Right forelimb (tissue), 1 donor: ENCODE measurements at regions not wholly inside any gene's neighbourhood (a gene's known extent, or its start where the extent isn't known, plus 50 kb on each side); places are given as distances from the start of the nearest gene placed in this dataset.
"Not testable (repeated sequence)": the region's sequence is repeated elsewhere in the genome, so short reads cannot be mapped to it uniquely, and the experiment has no call there.

Experiments
- DNase-seq: peaks from one replicate; pipeline ENCODE4 v3.0.0-alpha.2; 2018

- no peak for DNase-seq
Observed at GRCh38 chr10:2887391-2888070, 179.8 kb upstream of the PFKP start.

DNA sequence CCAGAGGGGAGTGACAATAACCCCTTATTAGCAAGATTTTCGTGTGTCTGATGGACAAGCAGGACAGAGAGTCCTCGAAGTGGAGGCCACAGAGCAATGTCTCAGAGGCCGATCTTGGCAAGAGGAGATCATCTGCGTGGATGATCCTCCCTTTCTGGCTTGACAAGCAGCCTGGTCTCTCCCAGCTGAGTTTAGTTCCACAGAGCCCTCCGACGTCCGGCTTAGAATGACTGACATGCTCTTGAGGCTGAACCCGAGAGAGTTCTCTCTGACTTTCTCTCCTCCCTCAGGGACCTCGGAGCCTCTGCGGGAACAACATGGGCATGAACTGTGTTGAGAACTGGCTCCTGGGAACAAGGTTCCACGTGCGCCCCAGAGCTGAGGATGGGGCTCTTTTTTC, 180.7 kb upstream of the PFKP start:
- DNase-seq, result no peak

- DNase-seq, result no peak
Observed at GRCh38 chr10:2885288-2886278, 181.8 kb upstream of the PFKP start.

DNA sequence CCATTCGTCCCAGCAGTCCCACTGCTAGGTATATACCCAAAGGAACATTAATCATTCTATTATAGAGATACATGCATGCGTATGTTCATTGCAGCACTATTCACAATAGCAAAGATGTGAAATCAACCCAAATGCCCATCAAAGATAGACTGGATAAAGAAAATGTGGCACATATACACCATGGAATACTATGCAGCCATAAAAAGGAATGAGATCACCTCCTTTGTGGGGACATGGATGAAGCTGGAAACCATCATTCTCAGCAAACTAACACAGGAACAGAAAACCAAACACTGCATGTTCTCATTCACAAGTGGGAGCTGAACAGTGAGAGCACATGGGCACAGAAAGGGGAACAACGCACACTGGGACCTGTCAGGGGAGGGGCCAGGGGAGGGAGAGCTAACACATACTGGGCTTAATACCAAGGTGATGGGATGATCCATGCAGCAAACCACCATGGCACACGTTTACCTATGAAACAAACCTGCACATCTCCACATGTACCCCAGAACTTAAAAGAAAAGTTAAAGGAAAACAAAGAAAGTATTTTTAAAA, 183.3 kb upstream of the PFKP start:
- not testable (repeated sequence) for DNase-seq

- no peak for DNase-seq
Observed at GRCh38 chr10:2883238-2883637, 184.1 kb upstream of the PFKP start.

GRCh38 chr10:2882628-2883027, 184.7 kb upstream of the PFKP start:
- DNase-seq, result no peak

DNA sequence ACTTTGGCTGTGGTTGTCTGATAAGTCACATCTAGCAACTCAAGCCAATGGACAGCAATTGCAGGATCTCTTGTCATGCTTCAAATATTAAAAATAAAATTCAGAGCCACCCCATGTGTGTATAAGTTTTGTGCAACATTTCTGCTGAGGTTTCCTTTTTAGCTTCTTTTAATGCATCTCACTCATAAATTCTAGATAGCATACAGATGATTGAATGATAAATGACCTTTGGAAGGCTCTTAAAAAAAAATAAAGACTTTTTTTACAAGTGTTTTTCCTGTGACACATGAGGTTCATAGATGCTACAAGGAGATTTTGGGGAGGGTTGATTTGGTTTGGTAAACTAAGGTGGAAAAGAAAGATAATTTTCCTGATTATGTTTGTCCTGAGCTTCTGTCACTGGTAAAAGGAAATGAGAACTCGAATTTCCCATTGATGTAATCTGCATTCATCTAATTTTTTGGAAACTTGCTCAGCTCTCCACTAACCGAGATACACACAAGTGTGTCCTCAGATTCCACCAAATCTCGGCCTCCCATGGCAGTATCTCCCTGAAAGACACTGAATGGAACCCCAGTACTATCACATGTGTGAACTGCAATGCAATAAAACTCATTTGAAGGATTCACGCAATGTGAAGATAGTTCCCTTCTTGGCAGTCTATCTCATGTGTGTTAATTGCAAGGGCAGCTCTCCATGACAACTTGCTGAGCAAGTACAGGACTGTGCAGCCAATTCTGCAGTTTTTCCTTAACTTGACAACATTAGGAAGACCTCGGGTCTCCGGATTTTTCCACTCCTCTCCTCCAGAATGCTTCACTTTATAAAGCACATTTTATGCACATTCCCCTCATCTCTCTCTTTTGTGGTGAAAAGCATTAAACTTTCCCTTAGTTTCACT, 185.4 kb upstream of the PFKP start:
- no peak for DNase-seq

GRCh38 chr10:2880050-2880449, 187.3 kb upstream of the PFKP start:
- not testable (repeated sequence) for DNase-seq

- no peak for DNase-seq
Observed at GRCh38 chr10:2878818-2879217, 188.5 kb upstream of the PFKP start.

GRCh38 chr10:2876032-2876431, 191.3 kb upstream of the PFKP start:
- no peak for DNase-seq

- DNase-seq, result no peak
Observed at GRCh38 chr10:2874963-2875362, 192.4 kb upstream of the PFKP start.

DNA sequence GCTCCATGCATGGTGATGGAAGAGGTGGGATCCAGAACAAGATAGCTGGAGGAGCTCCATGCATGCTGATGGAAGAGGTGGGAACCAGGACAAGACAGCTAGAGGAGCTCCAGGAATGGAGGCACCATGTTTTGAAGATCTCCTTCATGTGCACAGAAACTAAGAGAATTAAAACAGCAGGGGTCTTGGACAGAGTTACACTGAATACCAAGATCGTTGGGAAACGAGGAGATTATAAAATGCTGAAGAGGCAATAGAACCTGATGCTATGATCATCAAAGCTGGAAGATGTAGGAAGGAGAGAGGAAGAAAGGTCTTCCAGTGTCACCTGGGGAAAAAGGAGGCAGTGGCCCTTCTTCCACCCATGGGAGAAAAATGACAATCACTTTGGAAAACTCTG, 193.6 kb upstream of the PFKP start:
- no peak for DNase-seq

GRCh38 chr10:2871673-2872219, 195.6 kb upstream of the PFKP start:
- no peak for DNase-seq

DNA sequence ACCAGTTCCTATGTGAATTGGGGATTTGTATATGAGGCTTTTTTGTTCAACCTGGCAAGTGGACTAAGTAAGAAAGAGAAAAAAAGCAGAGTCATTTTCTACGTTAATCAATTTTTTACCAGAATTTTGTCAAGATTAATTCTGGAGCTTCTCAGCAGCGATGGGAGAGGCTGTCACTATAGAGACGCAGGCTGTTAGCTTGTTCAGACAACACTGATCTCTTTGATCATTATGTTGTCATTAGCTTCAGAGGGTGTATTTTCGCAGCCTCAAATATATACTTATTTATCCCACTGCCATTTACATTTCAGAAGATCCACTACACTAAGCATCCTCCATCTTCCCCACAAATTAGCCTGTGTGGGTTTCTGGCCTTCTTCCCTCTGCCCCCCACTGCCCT, 196.7 kb upstream of the PFKP start:
- DNase-seq, result no peak

DNA sequence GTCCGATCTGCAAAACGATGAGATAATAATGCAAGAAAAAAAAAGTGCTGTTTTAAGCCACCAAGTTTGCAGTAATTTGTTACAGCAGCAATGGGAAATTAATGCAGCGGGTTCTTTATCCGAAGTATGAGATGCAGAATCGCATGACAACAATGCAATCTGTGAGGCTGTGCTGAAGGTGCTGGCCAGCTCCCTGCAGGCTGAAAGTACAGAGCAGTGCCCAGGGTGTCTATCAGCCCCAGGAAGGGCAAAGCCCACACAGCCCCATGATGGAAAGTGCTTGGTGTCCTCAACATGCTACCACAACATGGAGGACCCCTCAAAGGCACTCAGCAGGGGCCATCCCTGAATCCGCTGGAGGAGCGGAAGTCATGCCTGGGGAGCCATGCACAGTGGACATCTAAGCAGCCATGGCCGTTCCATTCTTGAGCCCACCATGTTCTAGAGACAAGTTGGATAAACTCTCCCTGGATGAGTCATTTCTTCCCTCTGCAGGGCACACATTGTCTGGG, 199.5 kb upstream of the PFKP start:
- DNase-seq, result no peak

- DNase-seq, result no peak
Observed at GRCh38 chr10:2866569-2866968, 200.8 kb upstream of the PFKP start.

GRCh38 chr10:2861632-2862210, 205.6 kb upstream of the PFKP start:
- DNase-seq, result no peak

GRCh38 chr10:2858452-2858851, 208.9 kb upstream of the PFKP start:
- DNase-seq, result no peak

DNA sequence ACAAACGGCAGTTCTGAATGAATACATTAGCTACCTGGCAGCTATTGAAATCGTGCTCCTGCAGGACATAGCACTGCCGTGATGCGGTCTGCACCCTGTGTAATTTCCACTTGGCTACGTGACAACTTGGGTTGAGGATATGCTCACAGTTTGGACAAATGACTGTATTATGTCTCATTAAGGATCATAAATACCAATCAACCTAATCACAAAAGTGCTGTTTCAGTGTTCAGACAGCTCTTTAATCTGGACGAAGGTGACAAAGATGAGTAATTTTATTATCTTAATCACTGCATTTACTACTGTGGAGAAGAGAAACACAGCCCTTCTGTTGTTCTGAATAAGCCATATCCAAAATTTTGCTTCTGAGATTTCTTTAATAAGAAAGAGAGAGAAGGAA, 210.8 kb upstream of the PFKP start:
- no peak for DNase-seq

- DNase-seq, result no peak
Observed at GRCh38 chr10:2852574-2853323, 214.6 kb upstream of the PFKP start.

- DNase-seq, result no peak
Observed at GRCh38 chr10:2851566-2851965, 215.8 kb upstream of the PFKP start.
